ENCODE measurements at regions not wholly inside any gene's neighbourhood (a gene's known extent, or its start where the extent isn't known, plus 50 kb on each side); places are given as distances from the start of the nearest gene placed in this dataset.
A peak's percentile ranks its signal among the peaks of the same experiment; 100 is the strongest.

DNA sequence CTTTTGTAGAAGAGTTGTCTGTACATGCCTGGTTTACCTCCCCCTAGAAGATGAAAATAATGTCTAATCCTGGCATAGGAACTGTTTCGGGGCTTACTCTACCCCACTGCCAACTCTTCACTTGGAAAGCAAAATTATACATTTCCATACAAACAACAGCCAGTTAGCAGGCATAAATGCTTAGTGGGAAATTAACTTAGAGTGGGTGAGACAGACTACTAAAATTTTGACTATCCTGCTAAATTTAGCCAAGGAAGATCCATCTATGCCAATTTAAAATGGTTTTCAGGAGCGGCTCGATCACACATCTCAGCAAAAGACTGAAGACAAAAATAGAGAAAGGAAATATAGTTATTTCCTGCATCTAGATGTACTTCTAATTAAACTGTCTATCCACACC, 221.2 kb downstream of the TPBG start:
- Histone ChIP-seq H3K9me3 (no peaks in the 10 kb centered on the region), H3K36me3 (no peaks in the 10 kb centered on the region), H3K4me1 (no peaks in the 10 kb centered on the region), H3K27ac (no peak overlapping the region), H3K27me3 (no peaks in the 10 kb centered on the region), H3K4me3 (no peak overlapping the region)
- intact Hi-C loops (cut with DNase I), result no loop called here
- DNase-seq (ENCODE audit: low spot score in 2 of 2), result no peak
- TF ChIP-seq, protein P1, sequence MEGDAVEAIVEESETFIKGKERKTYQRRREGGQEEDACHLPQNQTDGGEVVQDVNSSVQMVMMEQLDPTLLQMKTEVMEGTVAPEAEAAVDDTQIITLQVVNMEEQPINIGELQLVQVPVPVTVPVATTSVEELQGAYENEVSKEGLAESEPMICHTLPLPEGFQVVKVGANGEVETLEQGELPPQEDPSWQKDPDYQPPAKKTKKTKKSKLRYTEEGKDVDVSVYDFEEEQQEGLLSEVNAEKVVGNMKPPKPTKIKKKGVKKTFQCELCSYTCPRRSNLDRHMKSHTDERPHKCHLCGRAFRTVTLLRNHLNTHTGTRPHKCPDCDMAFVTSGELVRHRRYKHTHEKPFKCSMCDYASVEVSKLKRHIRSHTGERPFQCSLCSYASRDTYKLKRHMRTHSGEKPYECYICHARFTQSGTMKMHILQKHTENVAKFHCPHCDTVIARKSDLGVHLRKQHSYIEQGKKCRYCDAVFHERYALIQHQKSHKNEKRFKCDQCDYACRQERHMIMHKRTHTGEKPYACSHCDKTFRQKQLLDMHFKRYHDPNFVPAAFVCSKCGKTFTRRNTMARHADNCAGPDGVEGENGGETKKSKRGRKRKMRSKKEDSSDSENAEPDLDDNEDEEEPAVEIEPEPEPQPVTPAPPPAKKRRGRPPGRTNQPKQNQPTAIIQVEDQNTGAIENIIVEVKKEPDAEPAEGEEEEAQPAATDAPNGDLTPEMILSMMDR (IDR thresholded peaks at IDR 0.05), result no peak

GRCh38 chr6:82588020-82588419, 224.4 kb downstream of the TPBG start:
- intact Hi-C loops (cut with DNase I), result no loop called here
- no peak for DNase-seq (ENCODE audit: low spot score in 2 of 2)
- Histone ChIP-seq H3K4me1 (no peaks in the 10 kb centered on the region), H3K4me3 (no peak overlapping the region), H3K27ac (no peak overlapping the region), H3K36me3 (no peaks in the 10 kb centered on the region), H3K9me3 (no peaks in the 10 kb centered on the region), H3K27me3 (no peaks in the 10 kb centered on the region)
- TF ChIP-seq, protein P1 (IDR thresholded peaks at IDR 0.05), result no peak

DNA sequence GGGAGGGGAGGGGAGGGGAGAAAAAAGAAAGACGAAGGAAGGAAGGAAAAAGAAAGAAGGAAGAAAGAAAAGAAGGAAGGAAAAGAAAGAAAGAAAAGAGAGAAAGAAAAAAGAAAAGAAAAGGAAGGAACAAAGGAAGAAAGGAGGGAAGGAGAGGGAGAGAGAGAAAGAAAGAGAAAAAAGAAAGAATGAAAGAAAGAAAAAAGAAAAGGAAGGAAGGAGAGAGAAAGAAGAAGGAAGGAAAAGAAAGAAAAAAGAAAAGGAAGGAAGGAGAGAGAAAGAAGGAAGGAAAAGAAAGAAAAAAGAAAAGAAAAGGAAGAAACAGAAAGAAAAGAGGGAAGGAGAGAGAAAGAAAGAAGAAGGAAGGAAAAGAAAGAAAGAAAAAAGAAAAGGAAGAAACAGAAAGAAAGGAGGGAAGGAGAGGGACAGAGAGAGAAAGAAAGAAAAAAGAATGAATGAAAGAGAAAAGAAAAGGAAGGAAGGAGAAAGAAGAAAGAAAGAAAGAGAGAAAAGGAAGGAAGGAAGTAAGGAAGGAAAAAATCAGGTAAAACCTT, 225.3 kb downstream of the TPBG start:
- DNase-seq (ENCODE audit: low spot score in 2 of 2), result no peak
- no peak overlapping the region for H3K27ac ChIP-seq
- no peaks in the 10 kb centered on the region for H3K4me1 ChIP-seq
- no peak overlapping the region for H3K4me3 ChIP-seq
- H3K9me3 ChIP-seq, result no peaks in the 10 kb centered on the region
- TF ChIP-seq, protein P1 (IDR thresholded peaks at IDR 0.05), result no peak
- no peaks in the 10 kb centered on the region for H3K27me3 ChIP-seq
- intact Hi-C loops (cut with DNase I), result no loop called here
- no peaks in the 10 kb centered on the region for H3K36me3 ChIP-seq

- no peaks in the 10 kb centered on the region for H3K4me1 ChIP-seq
- TF ChIP-seq, protein P1 (IDR thresholded peaks at IDR 0.05), result peak in 1 of 3 experiments; percentile 17
- H3K36me3 ChIP-seq, result no peaks in the 10 kb centered on the region
- DNase-seq (ENCODE audit: low spot score in 2 of 2), result no peak
- H3K4me3 ChIP-seq, result no peak overlapping the region
- intact Hi-C loops (cut with DNase I), result no loop called here
- no peak overlapping the region for H3K27ac ChIP-seq
- no peaks in the 10 kb centered on the region for H3K27me3 ChIP-seq
- no peaks in the 10 kb centered on the region for H3K9me3 ChIP-seq
Observed at GRCh38 chr6:82589509-82590206, 226.0 kb downstream of the TPBG start.

DNA sequence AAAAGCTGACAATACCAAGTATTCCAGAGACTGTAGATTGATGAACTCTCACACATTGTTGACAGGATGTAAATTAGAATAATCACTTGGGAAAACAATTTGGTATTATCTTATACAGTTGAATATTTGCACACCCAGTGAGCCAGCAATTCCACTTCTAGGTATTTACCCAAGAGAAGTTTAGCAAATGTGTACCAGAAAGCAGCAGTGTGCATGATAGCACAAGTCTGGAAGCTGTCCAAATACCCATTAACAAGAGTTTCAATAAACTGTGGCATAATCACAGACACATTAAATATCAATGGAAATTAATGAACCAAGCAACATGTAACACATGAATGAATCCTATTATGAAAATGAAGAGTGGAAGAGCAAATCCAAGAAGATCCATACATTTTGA, 233.6 kb downstream of the TPBG start:
- no peak overlapping the region for H3K27ac ChIP-seq
- no peak overlapping the region for H3K4me3 ChIP-seq
- TF ChIP-seq, protein P1 (IDR thresholded peaks at IDR 0.05), result no peak
- H3K27me3 ChIP-seq, result no peaks in the 10 kb centered on the region
- no peaks in the 10 kb centered on the region for H3K9me3 ChIP-seq
- no peaks in the 10 kb centered on the region for H3K4me1 ChIP-seq
- H3K36me3 ChIP-seq, result no peaks in the 10 kb centered on the region
- DNase-seq (ENCODE audit: low spot score in 2 of 2), result no peak
- intact Hi-C loops (cut with DNase I), result no loop called here

Data from ascending aorta (tissue), 2 donors.